Activated T-helper 17 cell treated with anti-CD3 and anti-CD28 coated beads, Interleukin-2, amount 50 U/mL, for 72 hours (primary cell): ENCODE measurements at regions not wholly inside any gene's neighbourhood (a gene's known extent, or its start where the extent isn't known, plus 50 kb on each side); places are given as distances from the start of the nearest gene placed in this dataset.

Experiments
- ATAC-seq: fragments of 150-1000 bp; cut with Tn5 transposase; replicated peaks from 2 replicates; pipeline ENCODE4 v1.10.0; 2021; ENCODE audit warnings: mild to moderate bottlenecking, moderate library complexity
- H3K27ac Mint-ChIP-seq: one replicate; pipeline ENCODE4 v1.8.0; 2022; ENCODE audit warnings: mixed read lengths
- H3K27me3 Mint-ChIP-seq: one replicate; pipeline ENCODE4 v1.8.0; 2022; ENCODE audit warnings: mixed read lengths
- H3K36me3 Mint-ChIP-seq: one replicate; pipeline ENCODE4 v1.8.0; 2022; ENCODE audit warnings: low read depth, mild to moderate bottlenecking, mixed read lengths
- H3K4me1 Mint-ChIP-seq: one replicate; pipeline ENCODE4 v1.8.0; 2022; ENCODE audit warnings: mixed read lengths
- H3K4me3 Mint-ChIP-seq: one replicate; pipeline ENCODE4 v1.8.0; 2022; ENCODE audit warnings: mild to moderate bottlenecking, mixed read lengths
- H3K9me3 Mint-ChIP-seq: one replicate; pipeline ENCODE4 v1.8.0; 2022; ENCODE audit warnings: mixed read lengths

GRCh38 chr11:115843685-115844084 lies 339.5 kb upstream of the CADM1 start:
- peaks cover 10% of the 10 kb centered on the region for H3K9me3 Mint-ChIP-seq
- ATAC-seq, result no peak
- no peaks in the 10 kb centered on the region for H3K4me1 Mint-ChIP-seq
- no peaks in the 10 kb centered on the region for H3K27me3 Mint-ChIP-seq
- no peak overlapping the region for H3K27ac Mint-ChIP-seq
- H3K4me3 Mint-ChIP-seq, result no peak overlapping the region
- H3K36me3 Mint-ChIP-seq, result no peaks in the 10 kb centered on the region

GRCh38 chr11:115843111-115843510 lies 338.9 kb upstream of the CADM1 start:
- ATAC-seq, result no peak
- Mint-ChIP-seq H3K4me1 (no peaks in the 10 kb centered on the region), H3K9me3 (peaks cover 11% of the 10 kb centered on the region), H3K36me3 (no peaks in the 10 kb centered on the region), H3K27me3 (no peaks in the 10 kb centered on the region), H3K27ac (no peak overlapping the region), H3K4me3 (no peak overlapping the region)

- H3K9me3 Mint-ChIP-seq, result peaks cover 5% of the 10 kb centered on the region
- H3K4me1 Mint-ChIP-seq, result no peaks in the 10 kb centered on the region
- H3K36me3 Mint-ChIP-seq, result no peaks in the 10 kb centered on the region
- ATAC-seq, result no peak
- H3K27me3 Mint-ChIP-seq, result peaks cover 5% of the 10 kb centered on the region
- no peak overlapping the region for H3K4me3 Mint-ChIP-seq
- no peak overlapping the region for H3K27ac Mint-ChIP-seq
Measured at GRCh38 chr11:115820026-115820425, 315.8 kb upstream of the CADM1 start.

GRCh38 chr11:115819014-115819413 lies 314.8 kb upstream of the CADM1 start:
- H3K4me1 Mint-ChIP-seq, result no peaks in the 10 kb centered on the region

DNA sequence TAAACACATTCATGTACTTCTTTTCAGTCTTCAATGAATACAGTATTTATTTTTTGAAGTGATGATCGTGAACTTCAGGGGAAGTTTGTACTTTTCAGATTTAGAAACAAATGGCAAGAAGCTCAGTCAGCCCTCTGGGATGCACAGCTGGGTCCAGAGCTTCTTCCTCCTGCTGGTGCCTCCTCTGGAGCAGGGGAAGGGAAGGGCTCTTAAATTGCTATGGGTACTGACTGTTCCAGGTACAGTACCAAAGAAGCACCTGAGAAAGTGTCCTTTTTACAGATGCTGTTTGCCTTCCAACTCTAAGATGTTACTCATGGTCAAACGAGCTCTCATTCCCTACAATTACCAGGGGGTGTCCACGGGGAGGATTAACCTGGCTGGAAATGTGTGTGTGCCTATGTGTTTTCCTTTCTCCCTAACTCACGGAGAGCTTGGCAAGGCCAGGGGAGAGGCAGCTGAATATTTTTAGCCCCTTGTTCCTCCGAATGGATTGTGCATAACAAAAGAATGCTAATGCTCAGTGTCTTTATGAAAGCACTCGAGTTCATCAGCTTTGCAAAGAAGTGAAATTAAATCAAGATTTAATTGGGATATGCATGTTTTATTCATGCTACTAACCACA lies 313.7 kb upstream of the CADM1 start:
- Mint-ChIP-seq H3K27me3 (peaks cover 7% of the 10 kb centered on the region), H3K9me3 (peaks cover 11% of the 10 kb centered on the region), H3K4me3 (no peak overlapping the region), H3K27ac (no peak overlapping the region), H3K4me1 (no peaks in the 10 kb centered on the region), H3K36me3 (no peaks in the 10 kb centered on the region)
- no peak for ATAC-seq

More at GRCh38 chr11:115819014-115819413, 314.8 kb upstream of the CADM1 start:
- H3K27ac Mint-ChIP-seq, result no peak overlapping the region
- ATAC-seq, result no peak
- peaks cover 5% of the 10 kb centered on the region for H3K9me3 Mint-ChIP-seq
- no peaks in the 10 kb centered on the region for H3K36me3 Mint-ChIP-seq
- no peak overlapping the region for H3K4me3 Mint-ChIP-seq
- peaks cover 5% of the 10 kb centered on the region for H3K27me3 Mint-ChIP-seq

DNA sequence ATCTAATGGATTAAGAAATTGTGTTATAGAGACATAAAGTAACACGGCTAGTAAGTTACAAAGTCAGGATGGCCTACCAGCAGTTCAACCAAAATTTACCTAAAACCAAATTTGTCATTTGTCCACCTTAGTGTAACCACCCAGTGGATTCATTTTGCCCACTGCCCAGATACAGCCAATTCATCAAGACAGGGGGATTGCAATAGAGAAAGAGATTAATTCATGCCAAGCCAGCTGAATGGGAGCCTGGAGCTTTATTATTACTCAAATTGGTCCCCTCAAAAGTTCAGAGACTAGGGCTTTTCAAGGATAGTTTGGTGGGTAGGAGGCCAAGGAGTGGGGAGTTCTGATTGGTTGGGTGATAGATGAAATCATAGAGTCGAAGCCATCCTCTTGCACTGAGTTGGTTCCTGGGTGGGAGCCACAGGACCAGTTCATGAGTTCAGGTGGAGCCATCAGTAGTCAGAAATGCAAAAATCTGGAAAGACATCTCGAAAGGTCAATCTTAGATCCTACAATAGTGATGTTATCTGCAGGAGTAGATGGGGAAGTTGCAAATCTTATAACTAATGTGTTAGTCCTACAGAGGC lies 304.2 kb upstream of the CADM1 start:
- Mint-ChIP-seq H3K27me3 (peaks cover 3% of the 10 kb centered on the region), H3K27ac (no peak overlapping the region), H3K36me3 (no peaks in the 10 kb centered on the region), H3K9me3 (peaks cover 17% of the 10 kb centered on the region), H3K4me1 (no peaks in the 10 kb centered on the region), H3K4me3 (no peak overlapping the region)
- no peak for ATAC-seq

DNA sequence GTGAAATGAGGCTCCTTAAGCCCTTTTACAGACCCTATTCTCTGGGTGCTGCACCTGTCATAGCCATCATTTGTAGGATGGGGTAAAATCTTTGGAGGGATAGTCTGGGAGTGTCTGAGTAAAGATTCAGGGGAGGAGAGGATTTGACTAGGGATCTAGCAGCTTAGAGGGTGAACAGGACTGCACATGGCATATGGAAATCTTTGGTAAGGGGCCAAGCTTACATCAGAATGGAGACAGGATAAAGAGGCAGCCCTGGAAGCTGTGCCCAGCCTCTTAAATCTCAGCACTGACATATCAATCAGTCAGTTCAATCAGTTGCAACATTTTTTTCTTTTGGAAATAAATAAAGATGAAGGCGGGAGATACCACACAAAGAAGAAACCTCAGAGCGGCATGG lies 301.8 kb upstream of the CADM1 start:
- Mint-ChIP-seq H3K27ac (no peak overlapping the region), H3K4me1 (no peaks in the 10 kb centered on the region), H3K27me3 (no peaks in the 10 kb centered on the region), H3K36me3 (no peaks in the 10 kb centered on the region), H3K4me3 (no peak overlapping the region), H3K9me3 (peaks cover 12% of the 10 kb centered on the region)
- no peak for ATAC-seq

DNA sequence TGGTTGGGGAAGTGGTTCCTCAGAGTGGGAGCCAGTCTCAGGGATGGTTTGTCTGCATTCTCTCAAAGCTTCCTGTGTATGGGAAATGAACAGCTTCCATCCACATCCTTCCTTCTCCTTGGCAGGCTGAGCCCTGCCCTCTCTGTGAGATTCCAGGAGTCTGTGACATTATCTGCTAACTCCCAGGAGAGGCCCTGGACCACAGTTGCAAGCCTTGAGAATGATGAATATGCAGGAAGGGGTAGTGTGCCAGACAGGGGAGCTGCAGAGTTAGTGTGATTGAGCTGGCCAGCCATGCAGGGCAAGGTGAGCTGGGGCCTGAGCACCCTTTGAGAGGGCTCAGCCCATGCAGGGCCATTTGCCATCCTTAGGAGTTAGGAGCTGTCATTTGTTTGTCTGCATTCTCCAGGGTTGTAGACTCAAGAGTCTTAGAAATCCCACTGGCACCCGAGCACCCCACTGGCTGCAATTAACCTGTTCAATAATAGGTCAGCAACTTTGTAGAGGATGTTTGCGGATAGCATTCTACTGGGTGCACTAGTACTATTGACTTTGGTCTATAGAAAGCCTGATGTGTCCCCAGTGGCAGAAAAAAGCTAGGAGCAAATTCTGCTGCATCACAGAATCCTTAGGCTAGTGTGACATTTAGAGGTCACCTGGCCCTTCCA lies 299.0 kb upstream of the CADM1 start:
- H3K9me3 Mint-ChIP-seq, result peaks cover 5% of the 10 kb centered on the region
- H3K4me1 Mint-ChIP-seq, result no peaks in the 10 kb centered on the region
- no peaks in the 10 kb centered on the region for H3K36me3 Mint-ChIP-seq
- H3K27me3 Mint-ChIP-seq, result no peaks in the 10 kb centered on the region
- H3K4me3 Mint-ChIP-seq, result no peak overlapping the region
- ATAC-seq, result no peak
- H3K27ac Mint-ChIP-seq, result no peak overlapping the region

DNA sequence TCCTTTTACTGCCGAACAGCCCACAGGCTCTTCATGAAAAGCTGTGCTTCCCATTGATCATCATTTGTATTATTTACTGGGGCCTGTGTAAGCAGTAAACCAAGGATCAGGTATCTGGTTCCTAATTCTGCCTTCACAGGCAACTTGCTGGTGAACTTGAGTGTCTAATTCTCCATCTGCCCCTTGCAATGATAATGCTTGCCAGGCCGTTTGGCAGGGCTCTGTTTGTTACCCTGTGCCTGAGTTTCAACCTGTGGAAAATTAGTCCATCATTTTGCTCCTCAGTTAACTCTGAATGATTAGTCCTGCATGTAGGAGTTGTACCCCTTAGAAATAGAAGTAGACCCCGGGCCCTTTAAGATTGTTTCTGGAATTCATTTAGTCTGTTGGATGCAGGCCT lies 298.4 kb upstream of the CADM1 start:
- H3K36me3 Mint-ChIP-seq, result no peaks in the 10 kb centered on the region
- H3K4me1 Mint-ChIP-seq, result no peaks in the 10 kb centered on the region
- peaks cover under 1% of the 10 kb centered on the region for H3K27me3 Mint-ChIP-seq
- no peak for ATAC-seq
- no peak overlapping the region for H3K4me3 Mint-ChIP-seq
- H3K9me3 Mint-ChIP-seq, result peaks cover 6% of the 10 kb centered on the region
- no peak overlapping the region for H3K27ac Mint-ChIP-seq

DNA sequence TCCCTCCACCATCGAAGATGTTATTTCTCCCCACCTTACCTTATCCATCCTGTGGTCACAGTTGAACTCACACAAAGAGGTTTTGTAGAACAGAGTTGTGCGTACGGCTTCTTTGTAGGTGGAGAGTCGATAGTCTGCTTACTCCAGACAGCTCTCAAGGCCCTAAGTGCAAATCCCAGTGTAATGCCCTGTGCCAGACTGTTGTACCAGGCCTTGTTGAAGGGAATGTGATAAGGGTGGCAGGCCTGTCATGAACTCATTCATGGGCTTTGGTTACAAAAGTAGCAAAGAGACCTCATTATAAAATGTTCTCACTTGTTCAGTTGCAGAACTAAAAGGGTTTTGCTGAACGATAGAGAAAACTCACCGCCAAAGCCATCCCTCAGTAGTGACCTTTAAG lies 288.7 kb upstream of the CADM1 start:
- peaks cover 3% of the 10 kb centered on the region for H3K27me3 Mint-ChIP-seq
- no peak overlapping the region for H3K4me3 Mint-ChIP-seq
- H3K4me1 Mint-ChIP-seq, result no peaks in the 10 kb centered on the region
- no peak for ATAC-seq
- no peaks in the 10 kb centered on the region for H3K36me3 Mint-ChIP-seq
- H3K9me3 Mint-ChIP-seq, result peaks cover 11% of the 10 kb centered on the region
- no peak overlapping the region for H3K27ac Mint-ChIP-seq

GRCh38 chr11:115787302-115787701 lies 283.1 kb upstream of the CADM1 start:
- Mint-ChIP-seq H3K27me3 (peaks cover 6% of the 10 kb centered on the region), H3K36me3 (no peaks in the 10 kb centered on the region), H3K9me3 (peaks cover 13% of the 10 kb centered on the region), H3K27ac (no peak overlapping the region), H3K4me1 (no peaks in the 10 kb centered on the region), H3K4me3 (no peak overlapping the region)
- ATAC-seq, result no peak

GRCh38 chr11:115784796-115785521 lies 280.7 kb upstream of the CADM1 start:
- H3K4me3 Mint-ChIP-seq, result no peak overlapping the region
- H3K9me3 Mint-ChIP-seq, result peaks cover 13% of the 10 kb centered on the region
- no peaks in the 10 kb centered on the region for H3K4me1 Mint-ChIP-seq
- ATAC-seq, result no peak
- H3K27ac Mint-ChIP-seq, result no peak overlapping the region
- no peaks in the 10 kb centered on the region for H3K36me3 Mint-ChIP-seq
- peaks cover 6% of the 10 kb centered on the region for H3K27me3 Mint-ChIP-seq

DNA sequence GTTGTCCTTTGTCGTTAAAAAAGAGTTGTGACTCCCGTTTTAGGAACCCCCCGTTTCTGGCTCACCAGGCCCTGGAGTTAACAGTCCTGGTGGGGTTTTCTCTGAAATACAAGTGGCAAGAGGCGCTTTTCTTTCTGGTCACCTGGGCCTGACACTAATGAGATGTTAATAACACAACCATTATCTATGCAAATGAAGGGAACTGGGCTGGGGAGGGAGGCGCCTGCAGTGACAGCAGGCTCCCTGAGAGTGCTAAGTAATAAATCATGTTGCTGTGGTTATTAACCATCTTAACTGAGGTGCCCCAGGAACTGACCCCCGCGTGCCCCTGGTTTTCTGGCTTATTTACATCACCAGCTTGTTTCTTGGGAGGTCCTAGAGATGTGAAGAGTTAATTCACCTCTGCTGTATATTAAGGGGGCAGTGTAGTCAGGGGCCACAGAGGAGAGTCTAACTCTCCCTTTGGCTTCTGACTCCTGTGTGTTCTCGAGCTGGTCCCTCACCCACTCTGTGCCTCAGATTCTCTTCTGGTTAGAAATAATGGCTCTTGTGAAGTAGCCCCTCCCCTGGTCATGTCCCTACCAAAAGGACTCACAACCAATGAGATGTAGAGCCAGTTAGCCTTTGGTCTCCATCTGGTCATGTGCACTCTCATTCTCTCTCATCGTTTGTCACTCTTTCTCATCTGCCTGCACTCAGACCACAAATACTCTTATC lies 276.6 kb upstream of the CADM1 start:
- Mint-ChIP-seq H3K27me3 (no peaks in the 10 kb centered on the region), H3K4me3 (no peak overlapping the region), H3K9me3 (peaks cover 5% of the 10 kb centered on the region), H3K4me1 (no peaks in the 10 kb centered on the region), H3K36me3 (no peaks in the 10 kb centered on the region), H3K27ac (no peak overlapping the region)
- no peak for ATAC-seq

DNA sequence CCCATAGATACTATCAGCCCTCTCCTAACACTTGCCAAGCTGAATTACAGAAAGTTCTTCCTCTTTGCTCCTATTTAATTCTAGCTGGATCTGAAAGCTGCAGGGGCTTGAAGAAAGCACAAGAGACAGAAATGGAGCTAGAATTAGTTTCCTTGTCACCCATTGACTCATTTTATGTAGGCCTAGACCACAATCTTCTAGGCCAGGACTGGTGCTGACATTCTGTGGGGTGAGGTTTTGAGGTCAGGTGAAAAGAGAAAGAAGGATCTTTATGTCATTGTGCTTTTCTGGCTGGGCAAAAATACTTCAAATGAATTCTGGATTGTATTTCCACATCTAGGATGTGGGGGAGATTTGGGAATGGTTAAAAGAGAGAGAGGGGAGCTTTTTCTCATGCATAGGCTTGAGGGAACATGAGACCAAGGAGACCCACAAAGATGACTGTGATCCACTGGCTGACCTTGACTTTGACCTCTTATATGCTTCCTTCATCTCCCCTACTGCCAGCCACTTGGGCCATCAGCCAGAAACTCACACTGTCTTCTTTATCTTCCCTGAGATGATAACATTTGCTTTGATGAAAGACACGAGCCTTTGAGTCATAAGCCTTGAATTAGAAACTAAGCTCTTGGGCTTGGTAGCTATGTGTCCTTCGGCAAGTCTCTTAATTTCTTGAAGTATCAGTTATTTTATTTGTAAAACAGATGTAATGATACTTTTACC lies 274.9 kb upstream of the CADM1 start:
- no peak overlapping the region for H3K4me3 Mint-ChIP-seq

More for the DNA sequence above, 274.9 kb upstream of the CADM1 start:
- H3K27me3 Mint-ChIP-seq, result no peaks in the 10 kb centered on the region
- peaks cover 5% of the 10 kb centered on the region for H3K9me3 Mint-ChIP-seq
- H3K36me3 Mint-ChIP-seq, result no peaks in the 10 kb centered on the region
- ATAC-seq, result no peak
- no peaks in the 10 kb centered on the region for H3K4me1 Mint-ChIP-seq
- H3K27ac Mint-ChIP-seq, result no peak overlapping the region
